ENCODE measurements at regions not wholly inside any gene's neighbourhood (a gene's known extent, or its start where the extent isn't known, plus 50 kb on each side); places are given as distances from the start of the nearest gene placed in this dataset.

DNA sequence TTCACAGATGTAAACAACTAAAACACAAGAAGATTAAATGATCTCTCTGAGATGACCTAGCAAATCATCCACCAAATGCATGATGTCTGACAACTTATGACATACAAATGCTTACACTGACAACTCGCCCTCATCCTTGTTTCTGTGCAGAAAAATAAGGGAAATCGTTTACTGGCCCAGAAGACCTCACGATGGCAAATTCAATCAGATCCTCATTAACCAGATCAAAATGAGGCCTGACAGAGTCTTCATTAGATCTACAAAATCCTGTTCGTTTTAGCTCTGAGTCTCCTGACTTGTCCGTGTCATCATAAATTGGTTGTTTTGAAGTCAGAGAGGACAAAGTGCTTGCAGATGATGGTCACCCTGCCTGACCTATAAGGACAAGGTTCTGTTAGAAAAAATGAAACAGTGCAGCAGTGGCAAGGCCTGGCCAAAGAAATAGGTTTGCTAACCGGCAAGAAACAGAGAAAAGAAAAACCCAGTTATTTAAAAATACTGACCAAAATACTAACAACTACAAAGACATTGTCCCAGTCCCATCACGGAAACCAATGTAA, 109.5 kb downstream of the BTG1 start:
- no peaks in the 10 kb centered on the region for H3K36me3 ChIP-seq (replicated peaks; ENCODE audit: insufficient read depth, low read depth)
- H3K9me2 ChIP-seq (replicated peaks; ENCODE audit: insufficient read depth), result no peaks in the 10 kb centered on the region
- H3K27me3 ChIP-seq, result no peaks in the 10 kb centered on the region
- no peaks in the 10 kb centered on the region for H3K9me3 ChIP-seq (ENCODE audit: low read depth)
- H3K27ac ChIP-seq, result no peak overlapping the region
- TF ChIP-seq CTCF (IDR thresholded peaks at IDR 0.05; ENCODE audit: poor library complexity) (no peak), EZH2phosphoT487 (IDR thresholded peaks at IDR 0.05; ENCODE audit: low read depth, severe bottlenecking, unreplicated experiment) (no peak), EZH2 (IDR thresholded peaks at IDR 0.05; ENCODE audit: borderline replicate concordance) (no peak)
- no peak overlapping the region for H3K4me3 ChIP-seq
- no peaks in the 10 kb centered on the region for H4K20me1 ChIP-seq (ENCODE audit: insufficient read depth, poor library complexity, severe bottlenecking)
- no peak overlapping the region for H2AFZ ChIP-seq
- H3K4me2 ChIP-seq, result no peak overlapping the region
- no peaks in the 10 kb centered on the region for H3K79me2 ChIP-seq
- peaks cover 21% of the 10 kb centered on the region for H3K4me1 ChIP-seq (ENCODE audit: insufficient read depth)
- no peak for DNase-seq (ENCODE audit: low spot score)
- 84% methylated on average over 7 of the region's 7 CpGs for WGBS (ENCODE audit: low lambda C conversion rate, missing lambda C conversion rate)

GRCh38 chr12:92035477-92035876, 110.2 kb downstream of the BTG1 start:
- peak overlapping the region; percentile 25 for H2AFZ ChIP-seq
- H3K79me2 ChIP-seq, result no peaks in the 10 kb centered on the region
- H3K4me1 ChIP-seq (ENCODE audit: insufficient read depth), result peaks cover 21% of the 10 kb centered on the region
- TF ChIP-seq CTCF (IDR thresholded peaks at IDR 0.05; ENCODE audit: poor library complexity), result no peak
- TF ChIP-seq EZH2 (IDR thresholded peaks at IDR 0.05; ENCODE audit: borderline replicate concordance), result no peak
- TF ChIP-seq EZH2phosphoT487 (IDR thresholded peaks at IDR 0.05; ENCODE audit: low read depth, severe bottlenecking, unreplicated experiment), result no peak
- H3K27ac ChIP-seq, result peak overlapping the region; percentile 33
- no peaks in the 10 kb centered on the region for H3K9me3 ChIP-seq (ENCODE audit: low read depth)
- no peaks in the 10 kb centered on the region for H3K9me2 ChIP-seq (replicated peaks; ENCODE audit: insufficient read depth)
- H3K4me2 ChIP-seq, result peak overlapping the region; percentile 69
- no peaks in the 10 kb centered on the region for H3K36me3 ChIP-seq (replicated peaks; ENCODE audit: insufficient read depth, low read depth)
- H3K27me3 ChIP-seq, result no peaks in the 10 kb centered on the region
- H4K20me1 ChIP-seq (ENCODE audit: insufficient read depth, poor library complexity, severe bottlenecking), result no peaks in the 10 kb centered on the region
- 95% methylated on average over 1 of the region's 1 CpG for WGBS (ENCODE audit: low lambda C conversion rate, missing lambda C conversion rate)
- no peak overlapping the region for H3K4me3 ChIP-seq
- no peak for DNase-seq (ENCODE audit: low spot score)

DNA sequence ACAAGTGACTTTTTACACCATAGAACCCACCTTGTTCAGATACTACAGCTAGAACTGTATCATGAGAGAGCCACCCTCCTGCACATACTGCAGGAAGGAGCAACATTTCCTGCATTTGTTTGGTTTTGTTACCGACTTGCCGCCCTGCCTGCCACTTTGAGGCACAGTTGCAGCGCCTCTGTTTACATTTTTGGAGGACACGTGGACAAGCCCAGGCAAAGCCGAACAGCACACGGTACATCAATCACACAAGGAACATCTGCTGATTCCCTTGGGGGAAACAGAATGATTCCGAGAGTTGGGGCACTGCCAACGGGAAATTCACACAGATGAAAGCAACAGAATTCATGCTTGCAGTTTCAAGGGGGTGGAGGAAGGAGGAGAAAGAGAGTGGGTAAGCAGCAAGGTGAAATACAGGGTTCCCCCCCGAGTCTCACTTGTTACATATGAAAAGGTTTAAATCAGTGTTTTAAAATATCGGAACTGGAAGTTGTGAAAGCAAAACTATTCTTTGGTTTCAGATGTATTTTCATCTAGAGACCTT, 110.7 kb downstream of the BTG1 start:
- peak; percentile 33 for DNase-seq (ENCODE audit: low spot score)

More for the DNA sequence above, 110.7 kb downstream of the BTG1 start:
- Histone ChIP-seq H3K36me3 (replicated peaks; ENCODE audit: insufficient read depth, low read depth) (no peaks in the 10 kb centered on the region), H4K20me1 (ENCODE audit: insufficient read depth, poor library complexity, severe bottlenecking) (no peaks in the 10 kb centered on the region), H3K79me2 (no peaks in the 10 kb centered on the region), H3K4me2 (peak overlapping the region; percentile 69), H3K9me3 (ENCODE audit: low read depth) (no peaks in the 10 kb centered on the region), H3K9me2 (replicated peaks; ENCODE audit: insufficient read depth) (no peaks in the 10 kb centered on the region), H3K27ac (peak overlapping the region; percentile 33), H3K4me1 (ENCODE audit: insufficient read depth) (peaks cover 22% of the 10 kb centered on the region), H3K4me3 (no peak overlapping the region), H2AFZ (peak overlapping the region; percentile 25), H3K27me3 (no peaks in the 10 kb centered on the region)
- 21% methylated on average over 10 of the region's 10 CpGs for WGBS (ENCODE audit: low lambda C conversion rate, missing lambda C conversion rate)
- TF ChIP-seq EZH2phosphoT487 (IDR thresholded peaks at IDR 0.05; ENCODE audit: low read depth, severe bottlenecking, unreplicated experiment) (no peak), CTCF (IDR thresholded peaks at IDR 0.05; ENCODE audit: poor library complexity) (no peak), EZH2 (IDR thresholded peaks at IDR 0.05; ENCODE audit: borderline replicate concordance) (no peak)

All from hepatocyte (in vitro differentiated cells).